DMS153 treated with DMSO at 0.1 percent for 48 hours (cell line): ENCODE measurements at regions not wholly inside any gene's neighbourhood (a gene's known extent, or its start where the extent isn't known, plus 50 kb on each side); places are given as distances from the start of the nearest gene placed in this dataset.
"Not testable (repeated sequence)": the region's sequence is repeated elsewhere in the genome, so short reads cannot be mapped to it uniquely, and the experiment has no call there.

ENCODE experiments used
- DNase-seq: peaks from one replicate; lab custom pipeline; 2025; ENCODE audit not compliant: unreplicated experiment; lab: John Stamatoyannopoulos, UW

- not testable (repeated sequence) for DNase-seq
These were observed 133.6 kb downstream of the LAT start for GRCh38 chr16:29118301-29118957.

GRCh38 chr16:29117631-29118030 is 132.8 kb downstream of the LAT start:
- DNase-seq, result no peak

GRCh38 chr16:29116980-29117379 is 132.1 kb downstream of the LAT start:
- DNase-seq, result no peak

GRCh38 chr16:29116207-29116606 is 131.4 kb downstream of the LAT start:
- DNase-seq, result not testable (repeated sequence)

GRCh38 chr16:29115802-29116141 is 130.9 kb downstream of the LAT start:
- DNase-seq, result not testable (repeated sequence)

- not testable (repeated sequence) for DNase-seq
These were observed 130.3 kb downstream of the LAT start for GRCh38 chr16:29114989-29115801.

GRCh38 chr16:29114574-29114973 is 129.7 kb downstream of the LAT start:
- DNase-seq, result no peak

- DNase-seq, result not testable (repeated sequence)
These were observed 128.6 kb downstream of the LAT start for GRCh38 chr16:29113446-29113845.

- DNase-seq, result no peak
These were observed 128.0 kb downstream of the LAT start for GRCh38 chr16:29112755-29113347.

GRCh38 chr16:29111901-29112680 is 127.2 kb downstream of the LAT start:
- not testable (repeated sequence) for DNase-seq

GRCh38 chr16:29111421-29111820 is 126.6 kb downstream of the LAT start:
- no peak for DNase-seq

GRCh38 chr16:29108625-29109169 is 123.8 kb downstream of the LAT start:
- DNase-seq, result not testable (repeated sequence)

- DNase-seq, result no peak
These were observed 122.4 kb downstream of the LAT start for GRCh38 chr16:29107299-29107698.

GRCh38 chr16:29106259-29106908 is 121.5 kb downstream of the LAT start:
- DNase-seq, result not testable (repeated sequence)

GRCh38 chr16:29104600-29104999 is 119.7 kb downstream of the LAT start:
- DNase-seq, result not testable (repeated sequence)

GRCh38 chr16:29097965-29098364 is 113.1 kb downstream of the LAT start:
- DNase-seq, result not testable (repeated sequence)

- not testable (repeated sequence) for DNase-seq
These were observed 110.1 kb downstream of the LAT start for GRCh38 chr16:29094729-29095624.

- not testable (repeated sequence) for DNase-seq
These were observed 109.5 kb downstream of the LAT start for GRCh38 chr16:29094325-29094724.

GRCh38 chr16:29089679-29090078 is 104.8 kb downstream of the LAT start:
- not testable (repeated sequence) for DNase-seq
